Stimulated activated CD8-positive, alpha-beta memory T cell treated with anti-CD3 and anti-CD28 coated beads, Interleukin-4, amount 100 ng/mL, for 1 hour (primary cell): ENCODE measurements at regions not wholly inside any gene's neighbourhood (a gene's known extent, or its start where the extent isn't known, plus 50 kb on each side); places are given as distances from the start of the nearest gene placed in this dataset.

Experiments
- DNase-seq, 2 donors: peaks; one replicate each; pipeline ENCODE4 v3.0.0-alpha.2; 2020; ENCODE audit warnings: low read depth in 2 of 2, low spot score in 1 of 2

- no peak for DNase-seq
Measured at GRCh38 chr16:87235810-87236515, 81.2 kb downstream of the C16orf95 start.

GRCh38 chr16:87236516-87237115 is 80.6 kb downstream of the C16orf95 start:
- DNase-seq = no peak

GRCh38 chr16:87238361-87238715 is 78.9 kb downstream of the C16orf95 start:
- no peak for DNase-seq

- DNase-seq = no peak
Measured at GRCh38 chr16:87239545-87239944, 77.6 kb downstream of the C16orf95 start.

GRCh38 chr16:87240211-87241136 is 76.7 kb downstream of the C16orf95 start:
- no peak for DNase-seq

- no peak for DNase-seq
Measured at GRCh38 chr16:87241137-87241771, 75.9 kb downstream of the C16orf95 start.

- no peak for DNase-seq
Measured at GRCh38 chr16:87243478-87243877, 73.7 kb downstream of the C16orf95 start.

GRCh38 chr16:87244636-87245197 is 72.5 kb downstream of the C16orf95 start:
- no peak for DNase-seq

- DNase-seq = no peak
Measured at GRCh38 chr16:87245511-87245910, 71.7 kb downstream of the C16orf95 start.

GRCh38 chr16:87246269-87247065 is 70.7 kb downstream of the C16orf95 start:
- no peak for DNase-seq

GRCh38 chr16:87248714-87249113 is 68.5 kb downstream of the C16orf95 start:
- DNase-seq = no peak

GRCh38 chr16:87249425-87249824 is 67.8 kb downstream of the C16orf95 start:
- no peak for DNase-seq

- no peak for DNase-seq
Measured at GRCh38 chr16:87250431-87250960, 66.7 kb downstream of the C16orf95 start.

GRCh38 chr16:87252269-87252970 is 64.8 kb downstream of the C16orf95 start:
- DNase-seq = no peak
